ENCODE measurements at regions not wholly inside any gene's neighbourhood (a gene's known extent, or its start where the extent isn't known, plus 50 kb on each side); places are given as distances from the start of the nearest gene placed in this dataset.
"Not testable (repeated sequence)": the region's sequence is repeated elsewhere in the genome, so short reads cannot be mapped to it uniquely, and the experiment has no call there.

GRCh38 chr4:49320725-49321410, 334.8 kb downstream of the CWH43 start:
- H3K9ac ChIP-seq (ENCODE audit: insufficient read depth, low read depth, low read length); H3K27me3 ChIP-seq (ENCODE audit: control insufficient read depth in 1 of 2, insufficient read depth in 2 of 2, low read length in 2 of 2); H3K36me3 ChIP-seq (replicated peaks in 1 of 2; ENCODE audit: control insufficient read depth in 1 of 2, insufficient read depth in 2 of 2, low read length in 2 of 2); FAIRE-seq; H4K20me1 ChIP-seq (ENCODE audit: insufficient read depth, low read length); H3K4me2 ChIP-seq (ENCODE audit: low read depth, low read length); CTCF ChIA-PET (ENCODE audit: low intra/inter-chr PET ratio, low total read pairs); H3K79me2 ChIP-seq (ENCODE audit: insufficient read depth, low read length); POLR2A ChIA-PET; intact Hi-C loops (cut with micrococcal nuclease; ENCODE audit: unreplicated experiment); DNase-seq (ENCODE audit: low spot score); ATAC-seq; BruUV-seq (replicated peaks); H2AFZ ChIP-seq (ENCODE audit: low read length); H3K27ac ChIP-seq (ENCODE audit: extremely low read length, insufficient read depth, low read length); H3K4me3 ChIP-seq (replicated peaks in 1 of 3; ENCODE audit: insufficient read depth in 1 of 3, low read depth in 2 of 3, low read length in 3 of 3); in situ Hi-C loops (cut with HindIII; ENCODE audit: extremely low pct_ligation_motif_present, low pct_unique_long_range_greater_than_20kb); H3K4me1 ChIP-seq (ENCODE audit: insufficient read depth, low read length); H3K9me3 ChIP-seq (ENCODE audit: low read length): not testable (repeated sequence)
- 61% methylated on average over 24 of the region's 24 CpGs for WGBS (ENCODE audit: low lambda C conversion rate)

- H2AFZ ChIP-seq (ENCODE audit: low read length); H4K20me1 ChIP-seq (ENCODE audit: insufficient read depth, low read length); POLR2A ChIA-PET; H3K4me3 ChIP-seq (replicated peaks in 1 of 3; ENCODE audit: insufficient read depth in 1 of 3, low read depth in 2 of 3, low read length in 3 of 3); FAIRE-seq; ATAC-seq; H3K27me3 ChIP-seq (ENCODE audit: control insufficient read depth in 1 of 2, insufficient read depth in 2 of 2, low read length in 2 of 2); BruUV-seq (replicated peaks); H3K27ac ChIP-seq (ENCODE audit: extremely low read length, insufficient read depth, low read length); H3K4me1 ChIP-seq (ENCODE audit: insufficient read depth, low read length); in situ Hi-C loops (cut with HindIII; ENCODE audit: extremely low pct_ligation_motif_present, low pct_unique_long_range_greater_than_20kb); intact Hi-C loops (cut with micrococcal nuclease; ENCODE audit: unreplicated experiment); CTCF ChIA-PET (ENCODE audit: low intra/inter-chr PET ratio, low total read pairs); H3K9ac ChIP-seq (ENCODE audit: insufficient read depth, low read depth, low read length); H3K36me3 ChIP-seq (replicated peaks in 1 of 2; ENCODE audit: control insufficient read depth in 1 of 2, insufficient read depth in 2 of 2, low read length in 2 of 2); H3K9me3 ChIP-seq (ENCODE audit: low read length); DNase-seq (ENCODE audit: low spot score); H3K79me2 ChIP-seq (ENCODE audit: insufficient read depth, low read length); H3K4me2 ChIP-seq (ENCODE audit: low read depth, low read length): not testable (repeated sequence)
- WGBS (ENCODE audit: low lambda C conversion rate): 14% methylated on average over 12 of the region's 12 CpGs
Observed at GRCh38 chr4:49321511-49322300, 335.6 kb downstream of the CWH43 start.

GRCh38 chr4:49322610-49323572, 336.8 kb downstream of the CWH43 start:
- not testable (repeated sequence) for H2AFZ ChIP-seq (ENCODE audit: low read length); DNase-seq (ENCODE audit: low spot score)

GRCh38 chr4:49323573-49323940, 337.5 kb downstream of the CWH43 start:
- FAIRE-seq; H3K27me3 ChIP-seq (ENCODE audit: control insufficient read depth in 1 of 2, insufficient read depth in 2 of 2, low read length in 2 of 2); H3K79me2 ChIP-seq (ENCODE audit: insufficient read depth, low read length); POLR2A ChIA-PET; CTCF ChIA-PET (ENCODE audit: low intra/inter-chr PET ratio, low total read pairs); H3K4me1 ChIP-seq (ENCODE audit: insufficient read depth, low read length); BruUV-seq (replicated peaks); DNase-seq (ENCODE audit: low spot score); H2AFZ ChIP-seq (ENCODE audit: low read length); H3K4me2 ChIP-seq (ENCODE audit: low read depth, low read length); H3K9me3 ChIP-seq (ENCODE audit: low read length); H3K27ac ChIP-seq (ENCODE audit: extremely low read length, insufficient read depth, low read length); H4K20me1 ChIP-seq (ENCODE audit: insufficient read depth, low read length); H3K4me3 ChIP-seq (replicated peaks in 1 of 3; ENCODE audit: insufficient read depth in 1 of 3, low read depth in 2 of 3, low read length in 3 of 3); in situ Hi-C loops (cut with HindIII; ENCODE audit: extremely low pct_ligation_motif_present, low pct_unique_long_range_greater_than_20kb); intact Hi-C loops (cut with micrococcal nuclease; ENCODE audit: unreplicated experiment); H3K9ac ChIP-seq (ENCODE audit: insufficient read depth, low read depth, low read length); H3K36me3 ChIP-seq (replicated peaks in 1 of 2; ENCODE audit: control insufficient read depth in 1 of 2, insufficient read depth in 2 of 2, low read length in 2 of 2); ATAC-seq: not testable (repeated sequence)
- WGBS (ENCODE audit: low lambda C conversion rate): 13% methylated on average over 8 of the region's 10 CpGs

More at GRCh38 chr4:49322610-49323572, 336.8 kb downstream of the CWH43 start:
- intact Hi-C loops (cut with micrococcal nuclease; ENCODE audit: unreplicated experiment); H3K27me3 ChIP-seq (ENCODE audit: control insufficient read depth in 1 of 2, insufficient read depth in 2 of 2, low read length in 2 of 2); H3K9me3 ChIP-seq (ENCODE audit: low read length); H3K4me3 ChIP-seq (replicated peaks in 1 of 3; ENCODE audit: insufficient read depth in 1 of 3, low read depth in 2 of 3, low read length in 3 of 3); H3K79me2 ChIP-seq (ENCODE audit: insufficient read depth, low read length); H4K20me1 ChIP-seq (ENCODE audit: insufficient read depth, low read length); CTCF ChIA-PET (ENCODE audit: low intra/inter-chr PET ratio, low total read pairs); BruUV-seq (replicated peaks); in situ Hi-C loops (cut with HindIII; ENCODE audit: extremely low pct_ligation_motif_present, low pct_unique_long_range_greater_than_20kb); POLR2A ChIA-PET; H3K9ac ChIP-seq (ENCODE audit: insufficient read depth, low read depth, low read length); ATAC-seq; H3K4me2 ChIP-seq (ENCODE audit: low read depth, low read length); FAIRE-seq; H3K4me1 ChIP-seq (ENCODE audit: insufficient read depth, low read length); H3K27ac ChIP-seq (ENCODE audit: extremely low read length, insufficient read depth, low read length); H3K36me3 ChIP-seq (replicated peaks in 1 of 2; ENCODE audit: control insufficient read depth in 1 of 2, insufficient read depth in 2 of 2, low read length in 2 of 2): not testable (repeated sequence)
- WGBS (ENCODE audit: low lambda C conversion rate): 26% methylated on average over 22 of the region's 22 CpGs
